GM18870 (cell line): ENCODE measurements at regions not wholly inside any gene's neighbourhood (a gene's known extent, or its start where the extent isn't known, plus 50 kb on each side); places are given as distances from the start of the nearest gene placed in this dataset.
"Not testable (repeated sequence)": the region's sequence is repeated elsewhere in the genome, so short reads cannot be mapped to it uniquely, and the experiment has no call there.

Source experiments
- ATAC-seq: cut with Tn5 transposase; IDR thresholded peaks from one replicate; pipeline ENCODE4 v1.9.1; 2021; ENCODE audit warnings: moderate library complexity; ENCODE audit not compliant: unreplicated experiment

- ATAC-seq: no peak
Observed at GRCh38 chr4:13981499-13981898, 354.0 kb upstream of the BOD1L1 start.

- no peak for ATAC-seq
Observed at GRCh38 chr4:13982010-13982409, 354.5 kb upstream of the BOD1L1 start.

GRCh38 chr4:13983189-13983790 lies 355.8 kb upstream of the BOD1L1 start:
- no peak for ATAC-seq

GRCh38 chr4:13984991-13985800 lies 357.7 kb upstream of the BOD1L1 start:
- ATAC-seq: no peak

- no peak for ATAC-seq
Observed at GRCh38 chr4:13985837-13986236, 358.3 kb upstream of the BOD1L1 start.

- no peak for ATAC-seq
Observed at GRCh38 chr4:13986548-13986947, 359.0 kb upstream of the BOD1L1 start.

- ATAC-seq: no peak
Observed at GRCh38 chr4:13988353-13989305, 361.1 kb upstream of the BOD1L1 start.

GRCh38 chr4:13989501-13989900 lies 362.0 kb upstream of the BOD1L1 start:
- ATAC-seq: no peak

- no peak for ATAC-seq
Observed at GRCh38 chr4:13990596-13991589, 363.4 kb upstream of the BOD1L1 start.

GRCh38 chr4:13992041-13992440 lies 364.5 kb upstream of the BOD1L1 start:
- ATAC-seq: no peak

- no peak for ATAC-seq
Observed at GRCh38 chr4:13992975-13993520, 365.5 kb upstream of the BOD1L1 start.

- no peak for ATAC-seq
Observed at GRCh38 chr4:13994016-13994415, 366.5 kb upstream of the BOD1L1 start.

GRCh38 chr4:13998850-13999445 lies 371.4 kb upstream of the BOD1L1 start:
- ATAC-seq: no peak

GRCh38 chr4:14000091-14000814 lies 372.7 kb upstream of the BOD1L1 start:
- ATAC-seq: no peak

- ATAC-seq: not testable (repeated sequence)
Observed at GRCh38 chr4:14002331-14002730, 374.8 kb upstream of the BOD1L1 start.

GRCh38 chr4:14008494-14008893 lies 381.0 kb upstream of the BOD1L1 start:
- no peak for ATAC-seq

- no peak for ATAC-seq
Observed at GRCh38 chr4:14018191-14018853, 390.8 kb upstream of the BOD1L1 start.

GRCh38 chr4:14022456-14022855 lies 394.9 kb upstream of the BOD1L1 start:
- no peak for ATAC-seq
